Fibroblast of lung (primary cell): ENCODE measurements at regions not wholly inside any gene's neighbourhood (a gene's known extent, or its start where the extent isn't known, plus 50 kb on each side); places are given as distances from the start of the nearest gene placed in this dataset.

ENCODE experiments used
- DNase-seq, 2 donors: peaks; one replicate each; pipeline versions ENCODE4 v3.0.0 to v3.0.0-alpha.2; 2010; ENCODE audit warnings: low read depth in 2 of 2
- H2AFZ ChIP-seq: 2 replicates; pipeline ENCODE4 v1.5.1; 2012; ENCODE audit warnings: low read length, control low read depth, inconsistent platforms
- H3K27ac ChIP-seq: 2 replicates; pipeline ENCODE4 v1.5.1; 2011; ENCODE audit warnings: low read length, control low read depth; ENCODE audit not compliant: insufficient read depth
- H3K27me3 ChIP-seq: 2 replicates; pipeline ENCODE4 v1.5.1; 2011; ENCODE audit warnings: mild to moderate bottlenecking, low read length; ENCODE audit not compliant: control insufficient read depth, insufficient read depth
- H3K36me3 ChIP-seq: 2 replicates; pipeline ENCODE4 v1.5.1; 2011; ENCODE audit warnings: low read length; ENCODE audit not compliant: control insufficient read depth, insufficient read depth
- H3K4me1 ChIP-seq: 2 replicates; pipeline ENCODE4 v1.5.1; 2011; ENCODE audit warnings: low read length; ENCODE audit not compliant: control insufficient read depth, insufficient read depth; ENCODE audit errors: extremely low read depth
- H3K4me2 ChIP-seq: 2 replicates; pipeline ENCODE4 v1.5.1; 2011; ENCODE audit warnings: low read length, control low read depth; ENCODE audit not compliant: insufficient read depth; ENCODE audit errors: extremely low read depth
- H3K4me3 ChIP-seq, 4 experiments: fragments of 200-600 bp in 1 of 4; sonication (generic) in 1 of 4; replicated peaks in 1 of 4; 2 replicates each; pipeline ENCODE4 v1.5.1; 2011 to 2016; ENCODE audit warnings: low read length in 4 of 4, low read depth in 3 of 4, mild to moderate bottlenecking in 3 of 4, control low read depth in 2 of 4, inconsistent platforms in 1 of 4, mixed read lengths in 1 of 4; ENCODE audit not compliant: insufficient read depth in 1 of 4; ENCODE audit errors: control extremely low read depth in 1 of 4
- H3K79me2 ChIP-seq: 2 replicates; pipeline ENCODE4 v1.5.1; 2012; ENCODE audit warnings: mild to moderate bottlenecking, low read length, inconsistent platforms; ENCODE audit not compliant: control insufficient read depth, insufficient read depth
- H3K9ac ChIP-seq: 2 replicates; pipeline ENCODE4 v1.5.1; 2011; ENCODE audit warnings: mild to moderate bottlenecking, low read length, control low read depth; ENCODE audit not compliant: insufficient read depth
- H3K9me3 ChIP-seq: 2 replicates; pipeline ENCODE4 v1.5.1; 2012; ENCODE audit warnings: low read depth, low read length; ENCODE audit not compliant: control insufficient read depth, insufficient read depth
- H4K20me1 ChIP-seq: 2 replicates; pipeline ENCODE4 v1.5.1; 2011; ENCODE audit warnings: low read length; ENCODE audit not compliant: control insufficient read depth, insufficient read depth; ENCODE audit errors: extremely low read depth
- EZH2 ChIP-seq: IDR thresholded peaks from 2 replicates; pipeline ENCODE4 v1.5.1; 2012; ENCODE audit warnings: low read length, control low read depth, mild to moderate bottlenecking; ENCODE audit errors: missing control alignments
- TF ChIP-seq, protein P1 (sequence below), 2 donors: IDR thresholded peaks in 1 of 2; conservative IDR thresholded peaks in 1 of 2; 1 replicate in 1 of 2; 2 replicates in 1 of 2; pipeline ENCODE4 v1.5.1; 2011 to 2012; ENCODE audit warnings: low read length in 2 of 2, control low read depth in 1 of 2, inconsistent platforms in 1 of 2, low read depth in 1 of 2, mild to moderate bottlenecking in 1 of 2

DNA sequence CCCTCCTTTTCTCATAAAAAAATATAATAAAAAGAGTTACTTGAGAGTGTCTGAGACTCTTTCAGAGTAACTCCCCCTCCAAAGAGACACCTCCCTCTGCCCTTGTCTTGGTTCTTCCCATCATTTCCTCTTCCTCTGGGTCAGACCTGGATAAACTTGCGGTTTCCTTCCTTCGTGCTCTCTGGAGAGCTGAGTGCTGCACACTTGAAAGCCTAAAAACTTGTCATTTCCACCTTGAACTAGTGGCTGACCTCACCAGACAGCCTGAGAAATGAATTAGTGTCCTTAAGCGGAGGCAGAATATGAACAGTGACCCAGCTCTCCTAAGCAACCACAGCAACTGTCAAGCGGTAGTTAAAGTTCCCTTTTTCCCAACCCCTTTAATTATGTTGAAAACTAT is 88.4 kb upstream of the PROX1 start:
- no peaks in the 10 kb centered on the region for H3K9me3 ChIP-seq
- TF ChIP-seq, protein P1, sequence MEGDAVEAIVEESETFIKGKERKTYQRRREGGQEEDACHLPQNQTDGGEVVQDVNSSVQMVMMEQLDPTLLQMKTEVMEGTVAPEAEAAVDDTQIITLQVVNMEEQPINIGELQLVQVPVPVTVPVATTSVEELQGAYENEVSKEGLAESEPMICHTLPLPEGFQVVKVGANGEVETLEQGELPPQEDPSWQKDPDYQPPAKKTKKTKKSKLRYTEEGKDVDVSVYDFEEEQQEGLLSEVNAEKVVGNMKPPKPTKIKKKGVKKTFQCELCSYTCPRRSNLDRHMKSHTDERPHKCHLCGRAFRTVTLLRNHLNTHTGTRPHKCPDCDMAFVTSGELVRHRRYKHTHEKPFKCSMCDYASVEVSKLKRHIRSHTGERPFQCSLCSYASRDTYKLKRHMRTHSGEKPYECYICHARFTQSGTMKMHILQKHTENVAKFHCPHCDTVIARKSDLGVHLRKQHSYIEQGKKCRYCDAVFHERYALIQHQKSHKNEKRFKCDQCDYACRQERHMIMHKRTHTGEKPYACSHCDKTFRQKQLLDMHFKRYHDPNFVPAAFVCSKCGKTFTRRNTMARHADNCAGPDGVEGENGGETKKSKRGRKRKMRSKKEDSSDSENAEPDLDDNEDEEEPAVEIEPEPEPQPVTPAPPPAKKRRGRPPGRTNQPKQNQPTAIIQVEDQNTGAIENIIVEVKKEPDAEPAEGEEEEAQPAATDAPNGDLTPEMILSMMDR (conservative IDR thresholded peaks at IDR 0.05 in 1 of 2, IDR thresholded peaks at IDR 0.05 in 1 of 2; ENCODE audit: low read depth in 1 of 2, low read length in 2 of 2) = no peak
- no peak for TF ChIP-seq EZH2
- no peaks in the 10 kb centered on the region for H3K79me2 ChIP-seq
- H3K4me2 ChIP-seq = no peak overlapping the region
- no peak overlapping the region for H3K27ac ChIP-seq
- no peak for DNase-seq
- H3K9ac ChIP-seq = no peak overlapping the region
- no peaks in the 10 kb centered on the region for H3K27me3 ChIP-seq
- no peaks in the 10 kb centered on the region for H3K4me1 ChIP-seq
- H3K4me3 ChIP-seq = no peak overlapping the region
- no peaks in the 10 kb centered on the region for H3K36me3 ChIP-seq
- no peak overlapping the region for H2AFZ ChIP-seq
- H4K20me1 ChIP-seq = no peaks in the 10 kb centered on the region

DNA sequence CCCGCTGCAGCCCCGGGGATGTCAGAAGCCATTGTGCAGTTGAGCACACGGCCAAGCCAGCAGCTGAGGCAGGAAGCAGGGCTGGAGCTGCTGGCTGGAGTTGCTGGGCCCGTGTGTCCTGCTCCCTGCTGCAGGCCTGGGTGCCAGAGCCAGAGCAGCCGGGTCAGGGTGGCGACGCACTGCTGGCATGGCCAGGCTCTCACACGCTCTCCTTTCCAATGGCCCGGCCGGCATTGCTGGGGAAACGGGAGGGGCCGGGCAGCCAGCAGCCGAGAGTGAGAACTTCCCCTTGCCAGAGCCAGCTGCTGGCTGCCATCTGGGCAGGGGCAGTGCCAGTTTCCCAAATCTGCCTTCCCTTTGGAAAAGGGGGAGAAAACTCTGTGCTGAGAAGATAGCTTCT is 82.4 kb upstream of the PROX1 start:
- H3K36me3 ChIP-seq = no peaks in the 10 kb centered on the region
- no peak overlapping the region for H3K4me3 ChIP-seq
- H3K79me2 ChIP-seq = no peaks in the 10 kb centered on the region
- H3K27ac ChIP-seq = no peak overlapping the region
- no peaks in the 10 kb centered on the region for H4K20me1 ChIP-seq
- no peaks in the 10 kb centered on the region for H3K27me3 ChIP-seq
- no peak for DNase-seq
- no peak overlapping the region for H2AFZ ChIP-seq
- H3K9me3 ChIP-seq = no peaks in the 10 kb centered on the region
- H3K4me2 ChIP-seq = no peak overlapping the region
- TF ChIP-seq EZH2 = no peak
- TF ChIP-seq, protein P1 (conservative IDR thresholded peaks at IDR 0.05 in 1 of 2, IDR thresholded peaks at IDR 0.05 in 1 of 2; ENCODE audit: low read depth in 1 of 2, low read length in 2 of 2) = no peak
- no peak overlapping the region for H3K9ac ChIP-seq
- H3K4me1 ChIP-seq = no peaks in the 10 kb centered on the region

DNA sequence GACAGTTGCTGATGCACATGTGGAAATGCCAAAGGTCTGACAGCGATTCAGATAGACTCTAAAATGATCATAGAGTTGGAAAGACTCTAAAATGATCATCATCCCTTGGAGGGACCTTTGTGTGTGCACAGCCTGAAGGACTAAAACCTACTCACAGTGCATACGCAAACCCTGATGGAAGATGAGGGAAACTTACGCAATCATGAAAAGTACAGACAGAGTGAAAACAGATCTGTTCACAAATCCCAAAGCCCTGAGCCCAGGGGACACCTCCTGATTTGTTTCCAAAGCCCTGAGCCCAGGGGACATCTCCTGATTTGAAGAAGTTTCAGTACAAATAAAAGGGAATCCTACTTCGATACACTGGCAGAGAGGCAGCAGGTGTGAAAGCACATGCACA is 79.3 kb upstream of the PROX1 start:
- H2AFZ ChIP-seq = no peak overlapping the region
- no peaks in the 10 kb centered on the region for H3K4me1 ChIP-seq
- H3K27me3 ChIP-seq = no peaks in the 10 kb centered on the region
- no peak overlapping the region for H3K9ac ChIP-seq
- no peak overlapping the region for H3K4me2 ChIP-seq
- H3K4me3 ChIP-seq = no peak overlapping the region
- H3K9me3 ChIP-seq = no peaks in the 10 kb centered on the region
- H4K20me1 ChIP-seq = no peaks in the 10 kb centered on the region
- DNase-seq = no peak
- no peaks in the 10 kb centered on the region for H3K79me2 ChIP-seq
- H3K36me3 ChIP-seq = no peaks in the 10 kb centered on the region
- no peak for TF ChIP-seq EZH2
- TF ChIP-seq, protein P1 (conservative IDR thresholded peaks at IDR 0.05 in 1 of 2, IDR thresholded peaks at IDR 0.05 in 1 of 2; ENCODE audit: low read depth in 1 of 2, low read length in 2 of 2) = no peak
- H3K27ac ChIP-seq = no peak overlapping the region
